NT2/D1 (cell line): ENCODE measurements at regions not wholly inside any gene's neighbourhood (a gene's known extent, or its start where the extent isn't known, plus 50 kb on each side); places are given as distances from the start of the nearest gene placed in this dataset.

Source experiments
- YY1 ChIP-seq: IDR thresholded peaks from 2 replicates; pipeline ENCODE4 v1.6.1; 2011; ENCODE audit not compliant: insufficient read length, insufficient read depth
- ZNF274 ChIP-seq: IDR thresholded peaks from 2 replicates; pipeline ENCODE4 v1.6.1; 2011; ENCODE audit warnings: mild to moderate bottlenecking, low read depth, low read length

DNA sequence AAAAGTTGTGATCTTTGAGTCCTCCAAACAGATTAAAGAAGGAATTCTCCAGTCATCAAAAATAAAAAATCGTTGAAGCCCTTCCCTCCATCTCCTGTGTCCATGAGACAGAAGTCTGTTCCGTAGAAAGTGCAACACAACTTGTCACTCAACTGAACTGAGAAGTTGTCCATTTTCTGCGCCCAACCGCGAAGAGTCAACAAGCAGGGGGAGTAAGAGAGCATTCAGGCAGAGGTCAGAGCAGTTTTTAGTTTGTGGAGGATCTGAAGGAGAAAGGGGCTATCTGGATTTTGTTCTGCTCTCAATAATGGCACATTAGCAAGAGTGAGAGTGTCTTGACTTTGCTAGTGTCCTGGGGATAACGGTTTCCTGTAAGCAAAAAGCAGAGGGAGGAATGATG, 303.9 kb downstream of the ICE1 start:
- TF ChIP-seq YY1, result no peak
- no peak for TF ChIP-seq ZNF274
